ENCODE measurements at regions not wholly inside any gene's neighbourhood (a gene's known extent, or its start where the extent isn't known, plus 50 kb on each side); places are given as distances from the start of the nearest gene placed in this dataset.

DNA sequence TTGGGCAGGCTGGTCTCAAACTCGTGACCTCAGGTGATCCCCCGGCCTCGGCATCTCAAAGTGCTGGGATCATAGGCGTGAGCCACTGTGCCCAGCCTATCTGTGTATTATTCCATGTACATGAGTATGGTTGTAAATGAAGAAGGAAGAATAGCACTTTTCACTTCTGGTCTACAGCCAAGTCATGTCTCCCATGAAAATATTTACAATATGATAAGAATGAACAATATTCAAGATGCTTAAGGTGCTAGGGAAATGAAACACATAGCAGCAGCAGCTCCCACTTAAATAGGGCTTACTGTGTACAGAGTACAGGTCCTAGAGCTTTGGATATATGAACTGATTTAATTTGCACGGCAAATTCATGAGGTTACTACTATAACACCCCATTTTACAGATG lies 70.3 kb upstream of the COL5A2 start:
- H3K4me1 ChIP-seq: no peaks in the 10 kb centered on the region
- TF ChIP-seq, protein P1, sequence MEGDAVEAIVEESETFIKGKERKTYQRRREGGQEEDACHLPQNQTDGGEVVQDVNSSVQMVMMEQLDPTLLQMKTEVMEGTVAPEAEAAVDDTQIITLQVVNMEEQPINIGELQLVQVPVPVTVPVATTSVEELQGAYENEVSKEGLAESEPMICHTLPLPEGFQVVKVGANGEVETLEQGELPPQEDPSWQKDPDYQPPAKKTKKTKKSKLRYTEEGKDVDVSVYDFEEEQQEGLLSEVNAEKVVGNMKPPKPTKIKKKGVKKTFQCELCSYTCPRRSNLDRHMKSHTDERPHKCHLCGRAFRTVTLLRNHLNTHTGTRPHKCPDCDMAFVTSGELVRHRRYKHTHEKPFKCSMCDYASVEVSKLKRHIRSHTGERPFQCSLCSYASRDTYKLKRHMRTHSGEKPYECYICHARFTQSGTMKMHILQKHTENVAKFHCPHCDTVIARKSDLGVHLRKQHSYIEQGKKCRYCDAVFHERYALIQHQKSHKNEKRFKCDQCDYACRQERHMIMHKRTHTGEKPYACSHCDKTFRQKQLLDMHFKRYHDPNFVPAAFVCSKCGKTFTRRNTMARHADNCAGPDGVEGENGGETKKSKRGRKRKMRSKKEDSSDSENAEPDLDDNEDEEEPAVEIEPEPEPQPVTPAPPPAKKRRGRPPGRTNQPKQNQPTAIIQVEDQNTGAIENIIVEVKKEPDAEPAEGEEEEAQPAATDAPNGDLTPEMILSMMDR (IDR thresholded peaks at IDR 0.05): no peak
- no peak overlapping the region for H3K27ac ChIP-seq
- 96 to 99% (median 97%) methylated on average over 5 of the region's 5 CpGs for WGBS, 3 donors
- no peak overlapping the region for H3K4me3 ChIP-seq
- no peaks in the 10 kb centered on the region for H3K27me3 ChIP-seq (ENCODE audit: insufficient read depth in 3 of 3, low read length in 2 of 3)
- no peak for DNase-seq
- ATAC-seq: no peak
- no peaks in the 10 kb centered on the region for H3K9me3 ChIP-seq
- H3K36me3 ChIP-seq (ENCODE audit: insufficient read depth in 1 of 2, low read depth in 1 of 2): no peaks in the 10 kb centered on the region
- intact Hi-C loops (cut with DNase I): no loop called here

DNA sequence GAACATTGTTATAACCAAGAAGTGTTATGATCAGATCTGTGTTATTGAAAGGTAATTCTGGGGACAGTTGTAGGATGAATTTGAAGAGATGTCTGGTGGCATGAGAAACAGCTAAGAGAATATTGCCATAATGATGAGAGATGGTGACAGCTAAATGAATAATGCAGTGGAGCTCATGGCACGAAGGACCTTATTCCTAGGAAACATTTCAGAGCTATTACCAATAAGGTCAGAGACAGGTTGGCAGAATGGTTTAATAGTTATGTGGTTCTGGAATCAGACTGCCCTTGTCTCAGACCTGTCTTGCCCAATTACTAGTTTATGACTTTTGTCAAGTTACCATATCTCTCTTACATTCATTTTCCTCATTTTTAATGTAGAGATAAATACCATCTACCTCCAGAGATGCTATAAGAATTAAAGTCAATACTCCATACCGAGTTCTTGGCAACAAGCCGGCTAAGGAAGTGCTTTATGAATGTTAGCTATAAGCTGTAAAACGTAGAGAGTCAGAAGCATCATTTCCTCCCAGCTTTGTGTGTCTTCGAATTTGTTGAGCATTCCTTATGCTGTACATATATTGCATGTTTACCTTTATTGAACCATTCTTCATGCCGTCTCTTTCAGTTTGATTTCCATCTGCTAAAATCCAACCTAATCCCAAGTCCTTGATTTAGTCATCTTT lies 73.6 kb upstream of the COL5A2 start:
- Histone ChIP-seq H3K4me1 (no peaks in the 10 kb centered on the region), H3K27me3 (ENCODE audit: insufficient read depth in 3 of 3, low read length in 2 of 3) (no peaks in the 10 kb centered on the region), H3K4me3 (no peak overlapping the region), H3K27ac (no peak overlapping the region), H3K36me3 (ENCODE audit: insufficient read depth in 1 of 2, low read depth in 1 of 2) (no peaks in the 10 kb centered on the region), H3K9me3 (no peaks in the 10 kb centered on the region)
- intact Hi-C loops (cut with DNase I): no loop called here
- TF ChIP-seq, protein P1 (IDR thresholded peaks at IDR 0.05): no peak
- no peak for ATAC-seq
- 61 to 65% (median 61%) methylated on average over 6 of the region's 6 CpGs for WGBS, 3 donors
- DNase-seq: no peak

DNA sequence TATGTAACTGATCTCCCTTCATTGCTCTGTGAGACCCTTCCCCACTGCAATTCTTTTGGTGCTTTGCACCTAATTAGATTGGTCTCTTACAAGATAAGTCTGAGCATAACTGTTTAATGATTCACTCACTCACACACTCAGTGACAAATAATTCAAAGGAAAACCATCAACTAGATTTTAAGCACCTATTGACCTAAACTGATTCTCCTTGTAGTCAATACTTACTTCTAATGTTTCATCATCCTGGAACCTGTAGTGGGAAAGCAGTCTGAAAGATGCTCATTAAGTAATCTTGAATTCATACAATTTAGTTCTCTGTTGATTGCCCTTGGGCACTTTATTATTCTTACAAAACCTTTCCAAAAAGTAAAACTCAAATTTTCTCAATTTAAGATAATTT lies 74.3 kb upstream of the COL5A2 start:
- Histone ChIP-seq H3K4me3 (no peak overlapping the region), H3K27me3 (ENCODE audit: insufficient read depth in 3 of 3, low read length in 2 of 3) (no peaks in the 10 kb centered on the region), H3K4me1 (no peaks in the 10 kb centered on the region), H3K27ac (no peak overlapping the region), H3K9me3 (no peaks in the 10 kb centered on the region), H3K36me3 (ENCODE audit: insufficient read depth in 1 of 2, low read depth in 1 of 2) (no peaks in the 10 kb centered on the region)
- intact Hi-C loops (cut with DNase I): no loop called here
- TF ChIP-seq, protein P1 (IDR thresholded peaks at IDR 0.05): no peak
- no peak for DNase-seq
- ATAC-seq: no peak

DNA sequence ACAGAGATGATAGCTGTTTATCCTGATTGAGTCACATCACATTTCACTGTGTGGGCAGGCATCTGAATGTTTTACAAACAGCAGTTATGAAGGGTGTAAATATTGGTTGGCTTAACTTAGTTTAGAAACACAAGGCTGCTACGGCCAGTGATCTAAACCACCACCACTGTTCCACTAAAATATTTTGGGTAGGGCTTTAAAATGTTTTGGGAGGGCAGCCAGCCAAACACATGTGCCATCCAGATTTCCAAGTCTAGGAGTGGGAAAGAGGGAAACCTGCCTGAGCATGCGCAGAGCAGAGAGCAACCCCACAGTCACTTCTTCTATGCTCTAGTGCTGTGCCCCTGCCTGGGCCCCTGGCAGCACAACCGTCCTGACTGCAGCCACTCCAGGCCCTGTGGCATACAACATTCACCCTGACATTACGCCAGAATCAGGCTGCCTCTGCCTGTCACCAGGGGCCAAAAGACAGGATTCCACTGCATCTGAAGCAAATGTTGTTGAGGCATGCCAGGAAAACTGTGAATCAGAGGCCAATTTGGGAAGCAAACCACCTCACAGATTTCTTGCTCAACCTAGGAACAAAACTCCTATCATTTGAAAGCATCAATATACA lies 74.8 kb upstream of the COL5A2 start:
- H3K9me3 ChIP-seq: no peaks in the 10 kb centered on the region
- H3K27me3 ChIP-seq (ENCODE audit: insufficient read depth in 3 of 3, low read length in 2 of 3): no peaks in the 10 kb centered on the region
- peak; percentile 67 to 73 for DNase-seq
- peak; percentile 54 to 94 (median 74) for ATAC-seq
- 20 to 38% (median 31%) methylated on average over 4 of the region's 4 CpGs for WGBS, 3 donors
- TF ChIP-seq, protein P1 (IDR thresholded peaks at IDR 0.05): no peak
- no peak overlapping the region for H3K4me3 ChIP-seq
- no peaks in the 10 kb centered on the region for H3K36me3 ChIP-seq (ENCODE audit: insufficient read depth in 1 of 2, low read depth in 1 of 2)
- H3K27ac ChIP-seq: peak overlapping the region; percentile 26
- intact Hi-C loops (cut with DNase I): no loop called here
- H3K4me1 ChIP-seq: no peaks in the 10 kb centered on the region

DNA sequence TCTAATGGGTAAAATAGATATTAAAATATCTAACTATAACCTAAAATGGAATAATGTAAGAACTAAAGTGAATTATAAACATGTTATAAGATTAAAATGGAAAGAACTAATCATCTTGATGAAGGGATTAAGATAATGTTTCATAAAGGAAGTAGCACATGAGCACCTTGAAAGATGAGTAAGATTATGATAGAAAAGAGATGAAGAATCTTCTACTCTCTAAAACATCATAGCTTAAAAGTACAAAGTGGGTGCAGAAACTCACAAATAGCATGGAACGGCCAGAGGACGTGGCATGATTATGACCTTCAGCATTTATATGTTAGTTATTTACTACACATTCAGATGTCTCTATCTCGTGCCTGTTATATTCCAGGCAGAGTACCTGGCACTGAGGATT lies 76.2 kb upstream of the COL5A2 start:
- H3K27ac ChIP-seq: no peak overlapping the region
- DNase-seq: no peak
- no peak for ATAC-seq
- no peak overlapping the region for H3K4me3 ChIP-seq
- no peaks in the 10 kb centered on the region for H3K27me3 ChIP-seq (ENCODE audit: insufficient read depth in 3 of 3, low read length in 2 of 3)
- intact Hi-C loops (cut with DNase I): no loop called here
- no peaks in the 10 kb centered on the region for H3K9me3 ChIP-seq
- no peaks in the 10 kb centered on the region for H3K36me3 ChIP-seq (ENCODE audit: insufficient read depth in 1 of 2, low read depth in 1 of 2)
- WGBS, 3 donors: 93 to 97% (median 93%) methylated on average over 3 of the region's 3 CpGs
- TF ChIP-seq, protein P1 (IDR thresholded peaks at IDR 0.05): no peak
- H3K4me1 ChIP-seq: no peaks in the 10 kb centered on the region
